ENCODE measurements at regions not wholly inside any gene's neighbourhood (a gene's known extent, or its start where the extent isn't known, plus 50 kb on each side); places are given as distances from the start of the nearest gene placed in this dataset.

DNA sequence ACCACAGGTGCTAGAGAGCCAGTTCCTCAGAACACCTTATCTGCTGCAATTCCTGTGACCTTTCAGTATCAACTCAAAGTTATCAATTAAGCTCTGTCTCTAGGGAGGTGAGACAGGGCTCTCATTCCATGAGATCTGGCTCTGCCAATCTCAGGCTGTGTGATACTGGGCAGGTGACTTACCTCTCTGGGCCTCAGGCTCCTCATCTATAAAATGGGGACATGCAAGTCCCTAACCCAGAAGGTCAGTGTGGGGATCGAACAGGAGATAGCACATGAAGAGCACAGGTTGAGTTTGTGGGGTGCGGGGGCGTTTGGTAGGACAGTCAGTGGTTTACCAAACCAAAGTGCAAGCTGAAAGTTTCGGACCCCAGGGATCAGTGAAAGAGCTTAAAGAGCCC is 319.3 kb upstream of the CCL2 start:
- TF ChIP-seq GATA2 (IDR thresholded peaks at IDR 0.05; ENCODE audit: low read depth, low read length) (no peak), GATA3 (IDR thresholded peaks at IDR 0.05; ENCODE audit: low read depth, low read length) (no peak)
